Activated B cell treated with CpG ODN at 0.5 μM for 24 hours (primary cell): ENCODE measurements at regions not wholly inside any gene's neighbourhood (a gene's known extent, or its start where the extent isn't known, plus 50 kb on each side); places are given as distances from the start of the nearest gene placed in this dataset.

Experiments
- ATAC-seq: fragments of 200-7000 bp; cut with Tn5 transposase; one replicate; pipeline ENCODE4 v1.10.0; 2021; ENCODE audit warnings: low read depth, mild to moderate bottlenecking, moderate library complexity
- CTCF ChIA-PET: fragments of 350-600 bp; sonication (Branson Sonifier 250); formaldehyde crosslinking; loops from one replicate; lab custom pipeline; 2021; ENCODE audit warnings: antibody characterized with exemption; lab: Charles Lee
- POLR2A ChIA-PET: fragments of 350-600 bp; sonication (Branson Sonifier 250); formaldehyde crosslinking; loops from one replicate; lab custom pipeline; 2021; ENCODE audit warnings: antibody characterized with exemption; lab: Charles Lee
- DNase-seq: peaks from one replicate; pipeline ENCODE4 v3.0.0; 2022
- H3K27ac Mint-ChIP-seq: one replicate; pipeline ENCODE4 v1.8.0; 2020; ENCODE audit warnings: mixed read lengths
- H3K27me3 Mint-ChIP-seq: one replicate; pipeline ENCODE4 v1.8.0; 2021; ENCODE audit warnings: mixed read lengths
- H3K36me3 Mint-ChIP-seq: one replicate; pipeline ENCODE4 v1.8.0; 2021; ENCODE audit warnings: low read depth, mixed read lengths
- H3K4me1 Mint-ChIP-seq: one replicate; pipeline ENCODE4 v1.8.0; 2021; ENCODE audit warnings: mixed read lengths
- H3K4me3 Mint-ChIP-seq: one replicate; pipeline ENCODE4 v1.8.0; 2020; ENCODE audit warnings: mild to moderate bottlenecking, mixed read lengths
- H3K9me3 Mint-ChIP-seq: one replicate; pipeline ENCODE4 v1.8.0; 2020; ENCODE audit warnings: mixed read lengths
- CTCF ChIP-seq: fragments of 200-600 bp; IDR thresholded peaks from one replicate; pipeline ENCODE4 v1.8.0; 2022; ENCODE audit warnings: antibody characterized with exemption, mild to moderate bottlenecking
- intact Hi-C: fragments of 100-400 bp; cut with micrococcal nuclease; formaldehyde crosslinking; loops from one replicate; pipeline ENCODE4 v1.15.1; 2024

- Mint-ChIP-seq H3K27me3 (peaks cover 13% of the 10 kb centered on the region), H3K9me3 (peaks cover 8% of the 10 kb centered on the region), H3K4me1 (no peaks in the 10 kb centered on the region), H3K27ac (no peak overlapping the region), H3K4me3 (no peak overlapping the region), H3K36me3 (no peaks in the 10 kb centered on the region)
- DNase-seq = no peak
- ChIA-PET CTCF (no interaction called here), POLR2A (no interaction called here)
- intact Hi-C loops = no loop called here
- no peak for ATAC-seq
- no peak for TF ChIP-seq CTCF
Observed at GRCh38 chr20:48155268-48155667, 370.0 kb upstream of the SULF2 start.

- Mint-ChIP-seq H3K4me3 (no peak overlapping the region), H3K27me3 (peaks cover 13% of the 10 kb centered on the region), H3K27ac (no peak overlapping the region), H3K36me3 (no peaks in the 10 kb centered on the region), H3K4me1 (no peaks in the 10 kb centered on the region), H3K9me3 (peaks cover 8% of the 10 kb centered on the region)
- ChIA-PET POLR2A (no interaction called here), CTCF (no interaction called here)
- ATAC-seq (no peak), DNase-seq (no peak)
- intact Hi-C loops = no loop called here
- no peak for TF ChIP-seq CTCF
Observed at GRCh38 chr20:48154040-48154765, 368.9 kb upstream of the SULF2 start.

- ATAC-seq = no peak
- ChIA-PET CTCF (no interaction called here), POLR2A (no interaction called here)
- H3K4me3 Mint-ChIP-seq = no peak overlapping the region
- H3K36me3 Mint-ChIP-seq = no peaks in the 10 kb centered on the region
- no peak for TF ChIP-seq CTCF
- DNase-seq = no peak
- no peaks in the 10 kb centered on the region for H3K4me1 Mint-ChIP-seq
- no peak overlapping the region for H3K27ac Mint-ChIP-seq
- H3K27me3 Mint-ChIP-seq = peaks cover 13% of the 10 kb centered on the region
- peaks cover 8% of the 10 kb centered on the region for H3K9me3 Mint-ChIP-seq
- intact Hi-C loops = no loop called here
Observed at GRCh38 chr20:48153523-48153922, 368.2 kb upstream of the SULF2 start.

- Mint-ChIP-seq H3K4me3 (no peak overlapping the region), H3K9me3 (peaks cover 8% of the 10 kb centered on the region), H3K4me1 (no peaks in the 10 kb centered on the region), H3K27me3 (peaks cover 11% of the 10 kb centered on the region), H3K36me3 (no peaks in the 10 kb centered on the region), H3K27ac (no peak overlapping the region)
- ATAC-seq = no peak
- DNase-seq = no peak
- intact Hi-C loops = no loop called here
- no peak for TF ChIP-seq CTCF
- ChIA-PET POLR2A (no interaction called here), CTCF (no interaction called here)
Observed at GRCh38 chr20:48153103-48153502, 367.8 kb upstream of the SULF2 start.

GRCh38 chr20:48150568-48150967, 365.3 kb upstream of the SULF2 start:
- H3K36me3 Mint-ChIP-seq = no peaks in the 10 kb centered on the region
- H3K27ac Mint-ChIP-seq = no peak overlapping the region
- ATAC-seq (no peak), DNase-seq (no peak)
- ChIA-PET CTCF (no interaction called here), POLR2A (no interaction called here)
- intact Hi-C loops = no loop called here
- H3K4me1 Mint-ChIP-seq = no peaks in the 10 kb centered on the region
- no peak for TF ChIP-seq CTCF
- H3K27me3 Mint-ChIP-seq = peaks cover 7% of the 10 kb centered on the region
- H3K4me3 Mint-ChIP-seq = no peak overlapping the region
- H3K9me3 Mint-ChIP-seq = no peaks in the 10 kb centered on the region
